NCI-H2196 treated with DMSO at 0.1 percent for 48 hours (cell line): ENCODE measurements at regions not wholly inside any gene's neighbourhood (a gene's known extent, or its start where the extent isn't known, plus 50 kb on each side); places are given as distances from the start of the nearest gene placed in this dataset.

Experiments
- DNase-seq: peaks from one replicate; lab custom pipeline; 2025; ENCODE audit not compliant: unreplicated experiment; lab: John Stamatoyannopoulos, UW

DNA sequence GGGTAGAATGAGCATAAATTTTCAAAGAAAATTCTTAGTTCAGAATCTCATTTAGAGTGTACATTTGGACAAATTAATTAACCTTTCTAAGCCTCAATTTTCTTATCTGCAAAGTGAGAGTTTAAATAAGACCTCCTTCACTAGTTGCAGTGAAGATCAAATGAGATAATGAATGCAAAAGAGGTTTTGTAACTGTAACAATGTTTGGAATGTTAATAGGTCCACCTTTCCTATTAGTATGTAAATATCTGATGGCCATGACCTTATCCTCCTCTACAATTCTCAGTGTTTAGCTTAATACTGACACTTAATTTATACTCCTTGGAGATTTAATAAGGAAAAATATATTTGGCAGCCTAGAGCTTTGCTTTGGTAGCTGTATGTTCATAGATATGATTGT lies 138.8 kb downstream of the GABRG1 start:
- no peak for DNase-seq

DNA sequence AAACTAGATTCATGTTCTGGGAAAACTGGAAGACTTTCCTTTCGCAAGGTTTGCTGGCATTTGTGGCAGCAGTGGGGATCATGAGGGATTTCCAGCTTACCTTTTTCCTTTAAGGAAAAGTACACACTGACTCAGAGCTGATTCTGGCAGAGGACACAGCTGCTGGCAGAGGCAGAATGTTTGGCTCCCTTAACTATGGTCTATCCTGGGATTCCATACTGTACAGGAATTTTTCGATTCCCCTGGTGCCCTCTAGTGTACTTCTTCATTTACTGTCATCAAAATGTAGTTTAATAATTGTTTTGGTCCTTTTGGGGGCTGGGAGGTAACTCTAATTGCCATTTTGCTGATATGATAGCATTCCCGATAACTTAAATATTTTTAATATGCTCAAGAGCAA lies 152.7 kb downstream of the GABRG1 start:
- no peak for DNase-seq

DNA sequence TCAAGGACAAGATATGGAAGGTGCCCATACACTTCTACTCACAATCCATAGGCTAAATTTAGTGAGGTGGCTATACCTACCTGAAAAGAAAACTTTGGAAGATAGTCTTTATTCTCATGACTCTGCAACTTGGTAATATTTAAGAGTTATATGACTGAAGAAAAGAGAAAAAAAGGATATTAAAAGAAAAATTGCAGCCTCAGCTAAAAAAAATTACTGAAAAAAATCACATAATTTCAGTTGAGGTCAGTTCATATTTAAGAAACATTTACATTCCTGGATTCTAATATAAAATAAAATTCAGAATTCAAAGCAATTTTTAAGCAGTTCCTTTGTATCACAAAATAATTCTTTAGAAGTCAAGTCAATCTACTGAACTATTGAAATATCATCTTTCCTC lies 166.5 kb downstream of the GABRG1 start:
- no peak for DNase-seq

DNA sequence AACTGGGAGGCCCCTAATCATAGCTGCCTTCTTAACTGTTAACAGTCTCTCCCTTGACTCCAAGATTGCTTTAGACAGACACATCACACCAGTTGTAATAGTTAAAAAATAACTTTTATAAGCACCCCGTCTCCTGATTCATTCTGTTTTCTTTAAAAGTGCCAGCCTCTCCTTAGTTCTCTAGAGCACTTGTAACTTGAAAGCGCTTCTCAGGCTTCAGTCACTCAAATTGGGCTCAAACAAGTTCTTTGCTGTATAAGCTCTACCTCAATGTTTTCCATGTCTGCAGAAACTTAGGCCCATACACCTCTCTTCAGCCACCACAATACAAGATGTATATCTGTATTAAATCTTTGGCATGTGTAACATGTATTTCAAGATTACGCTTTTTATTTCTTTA lies 169.6 kb downstream of the GABRG1 start:
- no peak for DNase-seq

DNA sequence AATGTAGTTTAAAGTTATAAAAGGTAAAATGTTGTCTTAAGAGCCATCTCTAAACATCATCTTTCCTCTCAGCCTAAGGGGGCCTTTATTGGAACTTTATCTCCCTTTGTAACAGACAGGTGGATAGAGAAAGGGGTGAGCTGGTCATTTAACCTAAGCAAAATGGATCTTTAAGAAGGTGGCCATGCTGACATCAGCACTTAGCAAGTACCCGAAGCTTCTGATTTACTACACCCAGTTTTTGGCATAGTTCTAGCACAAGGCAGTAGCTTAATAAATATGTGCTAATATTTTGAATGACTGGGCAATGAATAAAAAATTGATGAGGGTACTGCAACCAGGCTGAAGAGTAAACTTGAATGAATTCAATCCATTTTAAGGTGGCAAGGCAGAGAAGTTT lies 172.7 kb downstream of the GABRG1 start:
- DNase-seq, result no peak

DNA sequence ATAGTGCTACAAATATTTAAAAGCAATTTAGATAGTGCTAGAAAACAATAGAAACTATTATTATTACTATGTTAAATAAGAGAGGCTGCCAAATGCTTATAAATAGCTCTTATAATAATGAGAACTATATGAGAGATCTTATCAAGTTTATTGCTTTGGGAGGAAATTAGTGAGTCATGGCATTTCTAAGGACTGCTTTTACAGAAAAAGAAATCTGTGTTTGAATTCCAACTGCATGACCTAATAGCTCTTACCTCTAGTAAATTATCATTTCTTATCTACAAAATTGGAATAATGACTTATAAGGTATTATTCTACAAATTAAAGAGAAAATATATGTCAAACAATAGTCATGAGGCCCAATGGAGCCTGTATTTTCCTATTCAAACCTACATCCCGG lies 177.2 kb downstream of the GABRG1 start:
- no peak for DNase-seq

DNA sequence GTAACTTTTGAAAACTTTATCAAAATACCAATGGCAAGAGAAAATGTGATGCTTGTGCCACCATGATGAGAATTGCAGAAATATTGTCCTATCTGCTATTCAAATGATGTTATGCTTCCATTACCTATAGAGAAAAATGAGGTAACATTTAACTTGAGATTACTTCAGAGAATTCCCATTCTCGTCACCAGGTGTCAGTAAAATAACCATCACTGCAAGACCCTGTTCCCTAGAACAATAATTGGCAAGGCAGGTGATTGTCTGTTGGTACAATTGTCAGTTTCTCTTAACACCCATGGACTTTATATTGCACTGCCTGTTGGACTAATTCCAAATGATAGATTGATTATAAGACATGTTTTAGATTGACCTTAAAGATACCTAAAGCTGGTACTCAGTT lies 179.9 kb downstream of the GABRG1 start:
- DNase-seq, result no peak

DNA sequence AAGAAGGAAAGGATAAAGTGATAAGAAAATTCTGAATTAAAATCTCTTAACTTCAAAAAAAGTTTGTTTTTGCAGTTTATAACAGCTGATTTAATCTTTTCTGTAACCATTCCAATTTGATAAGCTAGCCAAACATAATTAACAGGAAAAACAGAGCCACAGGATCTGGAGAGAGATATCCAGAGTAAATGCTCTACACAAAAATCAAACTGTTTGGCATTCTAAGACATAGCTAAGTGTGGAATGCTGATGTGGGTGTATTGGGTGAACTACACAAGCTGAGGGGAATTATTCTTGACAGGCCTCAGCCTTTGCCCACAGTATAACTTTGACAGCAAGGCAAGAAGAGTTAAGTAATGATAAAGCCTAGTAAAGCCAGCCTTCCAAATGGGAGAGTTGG lies 184.8 kb downstream of the GABRG1 start:
- DNase-seq, result no peak

DNA sequence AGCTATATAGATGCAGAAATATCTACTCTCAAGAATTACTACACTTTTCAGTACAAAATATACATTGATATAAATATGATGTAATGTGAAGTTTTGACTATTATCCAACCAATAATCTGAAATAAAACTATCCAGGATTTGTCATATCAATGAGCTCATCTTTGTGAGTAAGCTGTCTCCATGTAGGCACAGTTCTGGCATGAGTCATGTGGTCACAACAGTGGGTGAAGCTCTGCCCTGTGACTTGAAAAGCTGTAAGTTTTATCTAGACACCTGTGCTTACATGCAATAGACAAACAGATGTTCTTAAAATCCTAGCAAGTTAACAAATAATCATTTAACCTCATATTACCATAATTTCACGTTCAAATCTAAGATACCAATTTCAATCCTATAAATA lies 192.7 kb downstream of the GABRG1 start:
- no peak for DNase-seq

DNA sequence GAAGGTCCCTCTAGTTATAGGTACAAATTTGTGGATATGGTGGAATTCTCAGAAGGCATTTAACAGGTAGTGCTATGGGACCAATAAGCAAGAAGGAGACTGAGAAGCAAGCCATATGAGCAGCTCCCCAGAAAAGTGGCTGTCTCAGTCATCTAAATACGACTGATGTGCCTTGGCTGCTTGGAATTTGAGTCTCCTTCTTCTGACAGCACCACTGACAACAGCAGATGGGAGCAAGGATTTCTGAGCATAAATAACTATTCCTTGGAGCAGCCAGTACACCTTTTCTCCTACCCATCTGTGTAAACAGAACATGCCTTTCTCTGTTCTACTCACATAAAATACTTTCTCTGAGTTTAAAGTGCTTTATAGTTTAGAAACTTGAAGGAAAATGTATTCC lies 196.2 kb downstream of the GABRG1 start:
- DNase-seq, result no peak

DNA sequence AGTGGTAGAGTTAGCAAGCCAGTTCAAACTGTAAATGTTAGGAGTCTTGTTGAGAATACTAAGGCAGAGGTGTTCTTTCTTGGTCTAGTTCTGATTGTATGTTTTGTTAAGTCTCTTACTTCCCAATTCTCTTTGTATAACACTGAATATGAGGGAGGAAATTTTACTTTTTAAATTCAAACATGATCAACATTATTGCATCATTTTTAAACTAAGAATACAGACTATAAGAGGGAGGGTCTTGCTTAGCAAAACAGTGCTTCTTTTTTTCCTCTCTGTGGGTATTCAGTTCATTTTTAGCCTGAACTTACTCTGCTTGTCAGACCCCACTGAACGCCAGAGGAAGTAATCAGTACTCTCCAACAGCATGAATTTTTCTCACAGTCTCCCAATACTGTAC lies 198.0 kb downstream of the GABRG1 start:
- DNase-seq, result no peak

DNA sequence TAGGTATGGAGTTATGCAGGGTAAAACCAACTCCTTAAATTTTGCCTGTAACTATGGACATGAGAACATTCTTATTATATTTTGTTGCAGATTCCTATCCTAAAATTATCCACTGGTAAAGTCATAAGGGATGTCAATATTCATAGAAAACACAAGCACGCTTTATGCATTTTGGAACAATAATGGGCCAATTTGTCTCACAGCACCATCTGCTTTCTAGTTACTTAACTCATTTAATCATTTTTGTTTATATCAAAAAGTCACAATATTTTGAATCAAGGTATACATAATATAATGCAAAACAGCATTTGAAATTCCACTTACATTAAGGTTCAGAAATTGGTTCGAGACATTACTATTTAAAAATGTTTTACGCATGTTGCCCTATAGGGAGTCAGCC lies 203.0 kb downstream of the GABRG1 start:
- DNase-seq, result no peak

DNA sequence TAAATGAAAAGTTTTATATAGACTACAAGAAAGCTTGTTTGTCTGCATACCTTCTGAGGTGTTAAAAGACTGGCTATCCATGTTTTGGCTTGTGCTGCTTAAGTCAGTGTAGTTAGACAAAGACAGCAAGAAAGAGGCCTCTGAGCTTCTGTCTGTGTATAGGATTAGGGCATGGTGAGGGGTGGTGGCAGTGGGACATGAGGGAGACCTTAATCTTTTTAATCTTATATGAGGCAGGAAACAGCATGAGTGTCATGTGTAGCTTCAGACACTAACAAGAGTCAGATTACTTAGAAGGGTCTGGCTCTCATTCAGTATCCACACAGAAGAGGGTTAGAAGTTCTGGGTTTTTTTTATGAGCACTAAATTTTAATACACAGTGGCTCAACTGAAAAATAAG lies 213.3 kb downstream of the GABRG1 start:
- no peak for DNase-seq

DNA sequence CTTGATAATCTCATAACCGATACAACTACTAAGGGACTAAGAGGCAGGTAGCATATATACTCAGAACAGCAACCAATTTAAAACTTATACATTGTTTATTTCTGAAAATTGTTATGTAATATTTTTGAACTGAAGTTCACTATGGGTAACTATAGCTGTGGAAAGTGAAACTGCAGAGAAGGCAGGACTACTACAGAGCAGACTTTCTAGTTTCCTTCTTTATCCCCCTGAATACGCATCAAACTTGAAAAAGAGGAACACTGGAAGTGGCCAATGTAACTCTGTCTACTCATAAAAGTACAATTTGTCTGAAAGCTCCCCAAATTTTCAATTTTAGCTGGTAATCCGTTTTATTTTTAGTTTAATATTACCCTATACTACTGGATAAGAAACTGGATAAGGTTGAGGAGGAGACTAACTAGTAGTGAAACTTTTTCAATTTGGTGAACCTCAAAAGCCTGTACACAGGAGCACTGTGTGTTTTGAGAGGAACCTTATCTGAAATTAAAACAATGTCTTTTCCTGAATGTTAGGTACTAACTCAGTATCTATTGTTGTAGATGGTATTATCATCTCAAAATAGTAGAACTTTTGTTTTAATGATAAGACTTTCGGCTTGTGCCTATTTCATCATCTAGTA lies 225.8 kb downstream of the GABRG1 start:
- no peak for DNase-seq

DNA sequence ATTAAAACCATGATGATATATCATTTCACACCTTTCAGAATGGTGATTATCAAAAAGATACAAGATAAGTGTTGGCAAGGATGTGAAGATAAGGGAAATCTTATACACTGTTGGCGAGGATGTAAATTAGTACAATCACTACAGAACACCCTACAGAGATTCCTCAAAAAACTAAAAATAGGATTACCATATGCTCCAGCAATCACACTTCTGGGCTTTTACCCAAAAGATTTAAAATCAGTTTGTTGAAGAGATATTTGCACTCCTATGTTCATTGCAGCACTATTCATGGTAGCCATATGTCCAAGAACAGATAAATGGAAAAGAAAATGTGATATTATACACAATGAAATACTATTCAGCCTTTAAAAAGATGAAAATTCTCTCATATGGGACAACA lies 240.4 kb downstream of the GABRG1 start:
- DNase-seq, result no peak

DNA sequence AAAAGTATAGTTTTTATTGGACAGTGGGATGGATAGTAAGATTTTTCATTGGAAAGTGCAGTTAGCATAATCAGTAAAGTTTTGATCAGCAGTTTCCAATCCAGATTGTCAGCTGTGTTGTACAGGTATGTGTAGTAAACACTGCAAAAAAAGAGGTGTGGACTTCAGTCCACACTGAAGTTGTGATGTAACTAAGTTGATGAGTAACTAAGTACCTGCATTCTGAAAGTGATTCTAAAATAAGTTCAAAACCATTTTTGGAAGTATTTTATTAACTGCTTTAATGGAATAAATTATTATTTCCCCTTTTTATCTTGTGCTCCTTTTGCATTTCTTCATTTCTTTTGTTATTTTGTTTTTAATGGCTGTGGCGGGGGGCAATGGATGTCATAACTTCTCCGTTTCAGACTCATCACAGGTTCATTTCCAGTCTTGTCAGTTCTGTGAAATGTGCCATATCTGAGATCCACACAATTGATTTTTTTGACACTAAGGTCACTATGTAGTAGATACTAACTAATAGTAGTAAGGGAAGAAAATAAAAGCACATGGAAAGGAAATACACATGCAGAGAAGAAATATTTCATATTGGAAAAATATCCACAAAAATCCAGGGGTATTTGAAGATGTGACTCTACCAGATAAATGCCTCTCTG lies 247.5 kb downstream of the GABRG1 start:
- DNase-seq, result no peak

DNA sequence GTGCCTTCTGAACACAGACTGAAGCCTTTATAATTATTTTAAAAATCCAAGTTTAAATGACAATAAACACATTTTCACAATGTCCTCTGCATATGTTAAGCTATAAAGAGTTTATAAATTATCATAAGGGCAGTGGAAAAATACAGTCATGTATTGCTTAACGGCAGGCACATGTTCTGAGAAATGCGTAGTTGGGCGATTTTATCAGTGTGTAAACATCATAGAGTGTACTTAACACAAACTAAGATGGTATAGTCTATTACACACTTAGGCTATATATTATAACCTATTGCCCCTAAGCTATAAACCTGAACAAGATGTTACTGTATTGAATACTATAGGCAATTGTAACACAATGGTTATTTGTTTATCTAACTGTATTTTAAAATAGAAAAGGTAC lies 254.7 kb downstream of the GABRG1 start:
- DNase-seq, result no peak

DNA sequence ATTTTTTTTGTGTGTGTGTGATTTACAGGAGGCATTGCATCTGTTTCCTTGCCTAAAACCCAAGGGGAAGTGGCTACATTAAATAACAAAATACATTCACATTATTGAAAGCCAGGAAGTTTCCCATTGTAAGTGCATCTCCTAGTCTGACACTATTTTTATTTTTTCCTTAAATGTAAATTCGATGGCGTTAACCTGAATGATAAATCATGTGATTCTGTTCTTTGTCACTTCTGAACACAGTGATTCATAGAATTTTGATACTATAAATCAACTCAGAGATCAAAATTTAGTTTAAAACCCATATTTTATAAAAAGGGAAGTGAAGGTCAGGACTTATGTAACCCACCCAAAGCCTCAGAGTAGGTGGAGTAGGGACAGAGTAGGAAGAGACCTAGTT lies 258.1 kb downstream of the GABRG1 start:
- DNase-seq, result no peak

DNA sequence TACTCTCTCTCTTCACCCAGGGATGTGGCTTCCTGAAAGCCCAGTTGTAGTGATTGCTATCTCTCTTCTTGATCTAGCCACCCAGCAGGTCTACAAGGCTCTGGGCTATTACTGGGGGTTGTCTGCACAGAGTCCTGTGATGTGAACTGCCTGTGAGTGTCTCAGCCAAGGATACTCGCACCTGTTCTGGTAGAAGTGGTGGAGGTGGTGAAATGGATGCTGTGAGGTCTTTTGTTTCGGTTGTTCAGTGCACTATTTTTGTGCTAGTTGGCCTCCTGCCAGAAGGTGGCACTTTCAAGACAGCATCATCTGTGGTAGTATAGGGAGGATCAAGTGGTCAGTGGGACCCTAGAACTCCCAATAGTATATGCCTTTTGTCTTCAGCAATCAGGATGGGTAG lies 268.0 kb downstream of the GABRG1 start:
- DNase-seq, result no peak

DNA sequence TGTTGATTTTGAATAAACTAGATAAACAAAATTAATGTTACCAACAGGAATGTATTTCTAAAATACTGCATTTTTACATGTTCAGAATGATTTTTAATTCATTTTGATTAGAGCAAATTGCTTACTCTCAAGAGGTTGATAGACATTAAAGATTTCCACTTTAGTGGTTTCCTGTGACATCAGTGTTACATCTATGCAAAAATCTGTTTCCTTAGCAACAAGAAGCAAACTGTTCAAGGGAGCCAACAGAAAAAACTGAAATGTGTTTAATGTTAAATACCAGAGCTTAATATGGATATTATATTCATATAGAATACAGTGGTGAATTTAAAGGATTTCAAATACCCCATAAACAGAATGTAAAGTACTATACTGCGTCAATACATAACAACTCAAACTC lies 277.8 kb downstream of the GABRG1 start:
- no peak for DNase-seq

DNA sequence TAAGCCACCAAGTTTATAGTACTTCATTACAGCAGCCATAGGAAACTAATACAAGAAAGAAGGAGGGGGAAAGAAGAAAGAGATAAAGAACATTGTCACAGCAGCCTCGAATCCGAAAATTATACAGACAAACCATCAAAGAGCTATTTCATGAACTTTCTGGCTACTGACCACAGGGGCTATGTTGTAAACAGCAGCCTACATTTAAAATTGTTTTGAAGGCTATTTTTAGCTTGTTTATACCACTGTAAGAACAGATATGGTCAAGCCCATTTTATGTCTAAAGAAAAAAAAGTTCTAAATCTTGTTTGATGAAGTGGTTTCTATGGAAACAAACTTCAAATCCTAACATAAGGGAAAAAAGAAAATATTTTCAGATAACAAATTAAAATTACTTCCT lies 282.1 kb downstream of the GABRG1 start:
- DNase-seq, result no peak

DNA sequence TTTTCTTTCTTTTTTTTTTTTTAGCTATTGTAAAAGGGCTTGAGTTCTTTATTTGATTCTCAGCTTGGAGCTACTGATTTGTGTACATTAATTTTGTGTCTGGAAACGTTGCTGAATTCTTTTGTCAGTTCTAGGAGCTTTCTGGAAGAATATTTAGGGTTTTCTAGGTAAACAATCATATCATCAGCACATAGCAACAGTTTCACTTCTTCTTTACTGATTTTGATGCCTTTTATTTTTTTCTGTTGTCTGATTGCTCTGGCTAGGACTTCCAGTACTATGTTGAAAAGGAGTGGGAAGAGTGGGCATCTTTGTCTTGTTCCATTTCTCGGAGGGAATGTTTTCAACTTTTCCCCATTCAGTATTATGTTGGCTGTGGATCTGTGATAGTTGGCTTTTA lies 292.2 kb downstream of the GABRG1 start:
- DNase-seq, result no peak

DNA sequence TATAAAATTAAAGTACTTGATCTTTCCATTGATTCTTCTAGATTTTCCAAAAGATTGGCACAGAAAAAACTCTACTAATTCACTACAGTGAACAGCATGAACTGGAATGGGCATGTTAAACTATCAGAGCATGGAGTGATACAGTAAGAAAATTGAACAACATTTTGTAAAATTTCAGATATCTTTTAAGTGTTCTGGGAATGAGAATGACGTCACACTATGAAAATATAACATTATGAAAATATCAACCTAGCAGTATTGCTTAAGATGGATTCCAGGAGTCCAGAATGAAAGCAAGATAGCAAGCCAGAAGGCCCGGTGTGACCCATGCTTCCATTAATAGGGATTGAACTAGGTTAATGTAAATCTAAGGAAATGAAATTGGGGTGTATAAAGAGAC lies 319.9 kb downstream of the GABRG1 start:
- no peak for DNase-seq
